NOMO-1 treated with DMSO at 0.1 percent for 48 hours (cell line): ENCODE measurements at regions not wholly inside any gene's neighbourhood (a gene's known extent, or its start where the extent isn't known, plus 50 kb on each side); places are given as distances from the start of the nearest gene placed in this dataset.
A peak's percentile ranks its signal among the peaks of the same experiment; 100 is the strongest.
"Not testable (repeated sequence)": the region's sequence is repeated elsewhere in the genome, so short reads cannot be mapped to it uniquely, and the experiment has no call there.

ENCODE experiments used
- DNase-seq: peaks from one replicate; lab custom pipeline; 2025; ENCODE audit not compliant: unreplicated experiment; lab: John Stamatoyannopoulos, UW

- DNase-seq, result no peak
Measured at GRCh38 chr4:116551806-116552205, 533.6 kb downstream of the TRAM1L1 start.

DNA sequence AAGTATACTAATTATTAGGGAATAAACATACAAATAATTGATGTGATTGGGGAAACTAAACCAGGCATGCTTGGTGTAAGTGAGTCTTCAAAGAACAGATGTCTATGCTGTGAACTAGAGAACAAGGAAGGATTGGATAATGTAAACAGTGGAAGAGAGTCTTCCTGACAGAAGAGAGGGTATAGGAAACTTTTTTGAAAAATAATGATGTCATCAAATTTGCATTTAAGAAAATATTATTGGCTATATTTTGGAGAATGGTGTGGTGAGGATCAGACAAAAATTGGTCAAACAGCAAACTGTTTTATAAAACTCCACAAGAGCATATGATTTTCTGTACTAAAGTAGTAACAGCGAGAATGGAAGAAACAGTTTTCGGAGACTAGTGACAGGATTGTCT lies 537.7 kb downstream of the TRAM1L1 start:
- no peak for DNase-seq

- DNase-seq, result no peak
Measured at GRCh38 chr4:116546759-116547158, 538.6 kb downstream of the TRAM1L1 start.

DNA sequence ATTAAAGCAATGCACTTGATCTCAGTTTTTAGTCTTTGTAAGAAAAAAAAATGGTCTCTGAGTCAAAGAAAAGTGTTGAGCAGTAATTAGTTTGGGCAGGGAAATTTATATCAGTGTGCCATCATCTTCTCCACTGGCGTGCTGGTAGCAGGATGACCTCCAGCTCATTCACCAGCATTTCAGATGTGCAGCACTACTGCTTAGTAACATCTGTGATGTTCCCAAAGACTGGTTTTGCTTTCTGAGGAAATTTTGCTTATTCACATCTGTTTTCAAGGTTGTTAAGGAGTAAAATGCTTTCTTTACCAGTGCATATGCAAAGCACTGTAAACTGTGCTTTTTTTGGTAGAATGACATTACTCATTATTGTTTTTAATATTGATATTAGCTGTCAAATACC lies 540.4 kb downstream of the TRAM1L1 start:
- no peak for DNase-seq

DNA sequence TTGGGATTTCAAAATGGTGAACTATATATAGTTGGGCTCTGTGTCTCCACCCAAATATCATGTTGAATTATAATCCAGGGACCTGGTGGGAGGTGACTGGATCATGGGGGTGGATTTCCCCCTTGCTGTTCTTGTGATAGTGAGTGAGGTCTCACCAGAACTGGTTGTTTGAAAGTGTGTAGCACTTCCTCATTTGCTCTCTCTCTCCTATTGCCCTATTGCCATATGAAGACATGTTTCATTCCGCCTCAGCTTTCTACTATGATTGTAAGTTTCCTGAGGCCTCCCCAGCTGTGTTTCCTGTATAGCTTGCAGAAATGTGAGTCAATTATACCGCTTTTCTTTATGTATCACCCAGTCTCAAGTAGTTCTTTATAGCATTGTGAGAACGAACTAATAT lies 545.6 kb downstream of the TRAM1L1 start:
- DNase-seq, result no peak

- no peak for DNase-seq
Measured at GRCh38 chr4:116537828-116538227, 547.5 kb downstream of the TRAM1L1 start.

DNA sequence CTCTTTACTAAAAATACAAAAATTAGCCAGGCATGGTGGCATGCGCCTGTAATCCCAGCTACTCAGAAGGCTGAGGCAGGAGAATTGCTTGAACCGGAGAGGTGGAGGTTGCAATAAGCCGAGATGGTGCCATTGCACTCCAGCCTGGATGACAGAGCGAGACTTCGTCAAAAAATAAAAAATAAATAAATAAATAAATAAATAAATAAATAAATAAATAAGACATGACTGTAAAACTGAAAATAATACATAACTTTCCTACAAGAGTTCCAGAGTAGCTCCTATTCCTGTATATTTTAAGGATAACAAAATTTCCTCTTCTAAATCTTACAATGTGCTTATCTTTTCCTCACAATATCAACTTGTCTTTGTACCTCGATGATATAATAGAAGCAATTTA lies 549.4 kb downstream of the TRAM1L1 start:
- DNase-seq, result not testable (repeated sequence)

DNA sequence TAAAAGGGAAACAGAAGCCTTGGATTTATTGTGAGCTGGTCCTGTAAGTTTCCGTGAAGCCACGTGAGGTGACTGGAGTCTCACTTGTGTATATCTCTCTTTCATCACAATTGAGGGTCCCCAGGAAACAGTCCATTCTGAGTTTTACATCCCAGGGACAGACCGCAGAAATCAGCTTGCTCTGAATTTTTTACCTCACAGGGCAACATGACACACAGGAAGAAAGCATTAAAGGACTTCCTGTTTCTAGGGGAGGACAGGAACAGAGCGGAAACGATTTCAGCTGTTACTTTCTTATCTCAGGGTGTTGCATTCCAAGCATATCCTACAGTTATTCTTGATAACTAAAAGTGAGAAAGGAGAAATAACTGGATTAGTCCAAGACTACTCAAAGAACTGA lies 553.5 kb downstream of the TRAM1L1 start:
- DNase-seq, result peak; percentile 2

DNA sequence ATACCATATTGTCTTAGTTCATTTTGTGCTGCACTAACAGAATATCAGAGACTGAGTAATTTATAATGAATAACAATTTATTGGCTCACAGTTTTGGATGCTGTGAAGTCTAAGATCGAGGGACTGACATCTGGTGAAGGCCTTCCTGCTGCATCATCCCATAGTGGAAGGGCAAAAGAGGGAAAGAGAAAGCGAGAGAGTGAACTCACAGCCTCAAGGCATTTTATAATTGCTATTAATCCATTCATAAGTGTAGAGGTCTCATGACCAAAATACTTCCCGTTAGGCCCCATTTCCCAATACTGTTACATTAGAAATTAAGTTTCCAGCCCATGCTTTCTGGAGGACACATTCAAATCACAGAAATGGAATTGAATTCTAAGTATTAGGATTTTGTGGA lies 554.4 kb downstream of the TRAM1L1 start:
- no peak for DNase-seq

GRCh38 chr4:116530048-116530447 lies 555.3 kb downstream of the TRAM1L1 start:
- no peak for DNase-seq

DNA sequence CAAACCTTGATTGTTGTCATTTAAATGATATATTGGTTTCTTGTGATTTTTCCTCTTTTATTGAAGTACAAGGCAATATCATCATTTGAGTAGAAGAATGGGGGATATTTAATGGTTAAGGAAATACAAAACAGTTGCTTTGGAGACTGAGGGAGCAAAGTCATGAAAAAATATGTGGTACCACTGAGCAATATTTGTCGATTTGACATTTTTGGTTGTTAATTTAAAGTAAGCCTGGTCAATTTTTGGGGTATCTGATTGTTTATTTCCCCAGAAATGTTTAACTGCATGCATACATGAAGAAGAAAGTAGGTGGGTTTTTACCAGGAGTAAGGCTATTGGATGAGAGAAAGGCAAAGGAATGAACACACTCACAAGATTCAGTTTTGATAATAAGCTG lies 556.2 kb downstream of the TRAM1L1 start:
- DNase-seq, result no peak

DNA sequence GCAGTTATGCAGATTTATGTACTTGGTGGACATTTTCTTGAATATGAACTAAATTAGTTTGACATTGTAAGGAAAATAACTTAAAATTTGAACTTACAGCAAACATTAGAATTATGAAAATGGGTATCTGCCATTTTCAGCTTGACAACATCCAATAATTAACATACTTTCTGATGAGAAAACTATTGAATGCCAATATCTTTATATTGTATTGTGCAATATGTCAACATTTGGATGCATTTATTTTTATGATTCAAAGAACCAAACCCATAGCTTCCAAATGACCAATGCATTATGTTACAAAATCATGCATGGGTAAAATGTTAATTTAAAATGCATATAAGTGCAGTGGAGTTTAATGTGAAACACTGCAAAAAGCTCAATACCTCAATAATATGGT lies 562.5 kb downstream of the TRAM1L1 start:
- no peak for DNase-seq

DNA sequence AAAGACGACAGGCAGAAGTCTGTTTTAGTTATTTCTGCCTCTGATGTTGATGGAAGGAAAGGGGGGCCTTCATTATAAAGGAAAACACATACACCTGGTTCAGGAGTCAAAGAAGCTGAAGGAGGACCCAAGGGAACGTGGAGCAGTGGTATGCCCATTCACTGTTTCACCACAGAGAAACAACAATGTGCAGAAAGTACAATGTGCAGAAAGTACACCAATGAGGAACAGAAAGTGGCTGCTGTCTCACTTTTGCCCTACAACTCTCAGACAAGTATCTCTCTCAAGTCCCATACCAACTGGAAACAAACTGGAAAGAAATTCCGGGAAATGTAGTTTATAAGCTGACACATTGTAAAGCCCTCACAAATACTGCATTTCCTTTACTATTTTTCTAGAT lies 564.5 kb downstream of the TRAM1L1 start:
- DNase-seq, result no peak

GRCh38 chr4:116516711-116517110 lies 568.7 kb downstream of the TRAM1L1 start:
- no peak for DNase-seq

- no peak for DNase-seq
Measured at GRCh38 chr4:116515959-116516358, 569.4 kb downstream of the TRAM1L1 start.

GRCh38 chr4:116512552-116512951 lies 572.8 kb downstream of the TRAM1L1 start:
- DNase-seq, result no peak

DNA sequence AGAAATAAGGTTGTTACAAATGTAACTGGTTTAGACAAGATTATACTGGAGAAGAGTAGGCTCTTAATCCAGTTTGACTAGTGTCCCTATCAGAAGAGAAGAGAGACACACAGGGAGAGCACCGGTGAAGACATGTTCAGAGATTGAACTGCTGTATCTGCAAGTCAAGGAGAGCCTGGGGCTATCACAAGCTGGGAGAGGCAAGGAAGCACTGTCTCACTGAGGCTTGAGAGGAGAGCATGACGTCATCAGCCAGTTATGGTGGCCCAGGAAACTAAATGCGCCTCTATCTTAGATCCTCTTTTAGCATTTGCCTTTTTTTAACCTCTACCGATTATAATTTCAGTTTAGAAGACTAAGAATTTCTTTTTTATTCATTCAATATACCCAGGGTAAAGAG lies 583.4 kb downstream of the TRAM1L1 start:
- no peak for DNase-seq

- no peak for DNase-seq
Measured at GRCh38 chr4:116500225-116500624, 585.2 kb downstream of the TRAM1L1 start.

DNA sequence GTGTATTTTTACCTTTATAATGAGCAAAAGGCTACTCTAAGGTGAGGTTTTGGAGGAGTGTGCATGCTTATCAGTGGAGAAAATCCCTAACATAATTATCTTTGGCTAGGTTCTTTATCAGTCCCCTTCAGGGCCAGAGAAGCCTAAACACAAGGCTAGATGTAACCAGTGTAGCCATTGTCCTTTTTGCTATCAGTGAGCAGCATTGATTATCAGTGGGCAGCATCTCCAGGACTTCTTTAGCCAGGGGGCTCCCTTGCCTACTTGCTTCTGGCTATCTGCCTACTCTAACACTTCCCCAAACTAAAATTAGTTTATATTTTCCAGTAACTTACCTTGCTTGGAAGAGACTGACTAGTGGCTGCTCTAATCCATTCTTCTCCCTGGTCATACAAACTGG lies 595.6 kb downstream of the TRAM1L1 start:
- no peak for DNase-seq

DNA sequence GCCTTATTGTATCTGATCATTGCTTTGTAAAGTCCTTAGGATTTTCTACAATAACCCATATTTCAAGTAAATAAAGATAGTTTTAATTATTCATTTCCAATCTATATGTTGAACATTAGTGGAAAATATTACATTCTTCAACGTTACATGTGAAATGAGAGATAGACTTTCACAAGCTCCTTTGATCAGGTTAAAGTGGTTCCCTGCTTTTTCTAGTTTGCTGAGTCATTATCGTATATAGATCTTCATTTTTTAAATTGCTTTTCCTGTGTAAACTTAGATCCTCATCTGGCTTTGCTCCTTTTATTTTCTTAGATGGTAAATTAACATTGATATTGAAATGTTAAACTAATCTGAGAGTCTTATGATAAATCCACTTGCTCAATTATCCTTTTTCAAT lies 599.0 kb downstream of the TRAM1L1 start:
- no peak for DNase-seq

GRCh38 chr4:116480546-116480945 lies 604.8 kb downstream of the TRAM1L1 start:
- DNase-seq, result no peak

DNA sequence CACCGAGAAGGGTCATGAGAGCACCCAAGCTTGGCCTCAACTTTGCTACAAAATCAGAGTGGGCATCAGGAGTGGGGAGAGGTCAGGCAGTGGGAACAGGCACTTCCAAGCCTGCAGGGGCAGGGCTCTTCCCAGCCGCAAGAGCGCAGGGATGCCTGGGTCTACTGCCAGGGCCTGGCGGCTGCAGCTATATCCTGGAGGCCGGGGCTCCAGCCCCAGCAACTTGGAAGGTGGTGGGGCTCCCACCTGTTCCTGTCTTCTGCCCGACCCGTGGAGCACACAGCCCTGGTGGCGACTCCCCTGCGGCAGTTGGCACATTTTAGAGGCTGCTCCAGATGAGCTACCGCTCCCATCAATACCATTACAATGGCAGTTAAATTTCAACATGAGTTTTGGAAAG lies 607.0 kb downstream of the TRAM1L1 start:
- DNase-seq, result no peak

GRCh38 chr4:116469582-116469981 lies 615.8 kb downstream of the TRAM1L1 start:
- DNase-seq, result no peak

GRCh38 chr4:116453127-116453526 lies 632.2 kb downstream of the TRAM1L1 start:
- DNase-seq, result no peak
